IMR-90 (cell line): ENCODE measurements at regions not wholly inside any gene's neighbourhood (a gene's known extent, or its start where the extent isn't known, plus 50 kb on each side); places are given as distances from the start of the nearest gene placed in this dataset.

Experiments
- ATAC-seq: fragments of 200-7000 bp; cut with Tn5 transposase; 2 replicates; pipeline ENCODE4 v1.9.1; 2020; ENCODE audit warnings: low read depth, mild to moderate bottlenecking, moderate library complexity
- BruUV-seq: library from RNA; stranded (reverse); fragments of 400-500 nt; replicated peaks from 2 replicates; lab custom pipeline; 2021; lab: Mats Ljungman, UMichigan
- CTCF ChIA-PET: fragments of 300-600 bp; formaldehyde crosslinking; extraction: SDS; loops from one replicate; lab custom pipeline; 2021; ENCODE audit warnings: antibody characterized with exemption; lab: Yijun Ruan, JAX
- POLR2A ChIA-PET: fragments of 300-600 bp; sonication (Branson Sonifier 250); formaldehyde crosslinking; loops from one replicate; lab custom pipeline; 2022; ENCODE audit warnings: antibody characterized with exemption; ENCODE audit not compliant: unreplicated experiment; lab: Charles Lee
- DNase-seq: peaks from one replicate; pipeline ENCODE4 v3.0.0; 2013
- H2AFZ ChIP-seq: replicated peaks from 2 replicates; pipeline ENCODE3; 2013; ENCODE audit warnings: low read length, mild to moderate bottlenecking; ENCODE audit not compliant: poor library complexity
- H2AK5ac ChIP-seq: 2 replicates; pipeline ENCODE4 v1.6.1; 2013; ENCODE audit warnings: low read depth, low read length, inconsistent platforms
- H2AK9ac ChIP-seq: replicated peaks from 2 replicates; pipeline ENCODE3; 2013; ENCODE audit warnings: mild to moderate bottlenecking, low read depth, low read length, moderate library complexity; ENCODE audit not compliant: poor library complexity
- H2BK120ac ChIP-seq: 2 replicates; pipeline ENCODE4 v1.6.1; 2013; ENCODE audit warnings: low read depth, low read length, inconsistent platforms
- H2BK15ac ChIP-seq: 3 replicates; pipeline ENCODE4 v1.6.1; 2013; ENCODE audit warnings: low read depth, low read length, inconsistent platforms
- H2BK20ac ChIP-seq: 2 replicates; pipeline ENCODE4 v1.6.1; 2013; ENCODE audit warnings: low read depth, mild to moderate bottlenecking, inconsistent platforms, low read length, moderate library complexity
- H2BK5ac ChIP-seq: 2 replicates; pipeline ENCODE4 v1.6.1; 2013; ENCODE audit warnings: mild to moderate bottlenecking, low read depth, low read length, inconsistent platforms; ENCODE audit not compliant: poor library complexity, severe bottlenecking
- H3K14ac ChIP-seq: replicated peaks from 2 replicates; pipeline ENCODE4 v1.6.1; 2013; ENCODE audit warnings: low read depth, low read length, inconsistent platforms
- H3K18ac ChIP-seq: 2 replicates; pipeline ENCODE4 v1.6.1; 2013; ENCODE audit warnings: low read depth, low read length, control low read depth
- H3K23ac ChIP-seq: 2 replicates; pipeline ENCODE4 v1.6.1; 2013; ENCODE audit warnings: low read depth, low read length, inconsistent platforms
- H3K27ac ChIP-seq: 2 replicates; pipeline ENCODE4 v1.5.1; 2013; ENCODE audit warnings: mild to moderate bottlenecking, control low read depth, low read length; ENCODE audit not compliant: insufficient read depth
- H3K27me3 ChIP-seq: 2 replicates; pipeline ENCODE4 v1.6.1; 2013; ENCODE audit warnings: low read length; ENCODE audit not compliant: control insufficient read depth, insufficient read depth
- H3K36me3 ChIP-seq: 2 replicates; pipeline ENCODE4 v1.6.1; 2013; ENCODE audit warnings: low read length, mixed read lengths; ENCODE audit not compliant: control insufficient read depth, insufficient read depth
- H3K4ac ChIP-seq: 2 replicates; pipeline ENCODE4 v1.6.1; 2013; ENCODE audit warnings: low read depth, low read length, inconsistent platforms
- H3K4me1 ChIP-seq: 2 replicates; pipeline ENCODE4 v1.6.1; 2013; ENCODE audit warnings: low read length, mixed read lengths; ENCODE audit not compliant: control insufficient read depth, insufficient read depth
- H3K4me2 ChIP-seq: 2 replicates; pipeline ENCODE4 v1.6.1; 2013; ENCODE audit warnings: low read depth, mild to moderate bottlenecking, control low read depth, low read length, moderate library complexity
- H3K4me3 ChIP-seq: 2 replicates; pipeline ENCODE4 v1.5.1; 2013; ENCODE audit warnings: low read depth, mild to moderate bottlenecking, control low read depth, low read length, moderate library complexity; ENCODE audit not compliant: insufficient read depth
- H3K56ac ChIP-seq: 2 replicates; pipeline ENCODE4 v1.6.1; 2013; ENCODE audit warnings: low read length, inconsistent platforms; ENCODE audit not compliant: insufficient read depth; ENCODE audit errors: extremely low read depth
- H3K79me1 ChIP-seq, 2 experiments: 2 replicates each; pipeline ENCODE4 v1.6.1; 2013; ENCODE audit warnings: low read length in 2 of 2, inconsistent platforms in 1 of 2, low read depth in 1 of 2
- H3K9ac ChIP-seq: 2 replicates; pipeline ENCODE4 v1.6.1; 2013; ENCODE audit warnings: low read depth, low read length, control low read depth
- H3K9me1 ChIP-seq: 2 replicates; pipeline ENCODE4 v1.6.1; 2013; ENCODE audit warnings: low read length, inconsistent platforms; ENCODE audit not compliant: insufficient read depth
- H3K9me3 ChIP-seq: 2 replicates; pipeline ENCODE4 v1.6.1; 2013; ENCODE audit warnings: low read length; ENCODE audit not compliant: control insufficient read depth, insufficient read depth
- H4K20me1 ChIP-seq: 2 replicates; pipeline ENCODE4 v1.6.1; 2013; ENCODE audit warnings: low read length, inconsistent platforms; ENCODE audit not compliant: insufficient read depth
- H4K5ac ChIP-seq: 2 replicates; pipeline ENCODE4 v1.6.1; 2013; ENCODE audit warnings: mild to moderate bottlenecking, low read depth, low read length, control low read depth
- H4K8ac ChIP-seq, 2 experiments: 2 replicates each; pipeline ENCODE4 v1.6.1; 2013; ENCODE audit warnings: low read depth in 2 of 2, low read length in 2 of 2, control low read depth in 1 of 2, inconsistent platforms in 1 of 2
- H4K91ac ChIP-seq: 2 replicates; pipeline ENCODE4 v1.6.1; 2013; ENCODE audit warnings: low read depth, low read length, inconsistent platforms; ENCODE audit not compliant: insufficient read depth
- BHLHE40 ChIP-seq: fragments of 150-350 bp; IDR thresholded peaks from 2 replicates; pipeline ENCODE4 v1.6.1; 2016; ENCODE audit warnings: mild to moderate bottlenecking, low read depth, low read length
- FOS ChIP-seq: fragments of 150-350 bp; IDR thresholded peaks from 2 replicates; pipeline ENCODE4 v1.6.1; 2016; ENCODE audit warnings: low read depth, low read length
- NFE2L2 ChIP-seq: fragments of 150-350 bp; IDR thresholded peaks from 2 replicates; pipeline ENCODE4 v1.6.1; 2016; ENCODE audit warnings: low read depth, mild to moderate bottlenecking, low read length
- RAD21 ChIP-seq: IDR thresholded peaks from 2 replicates; pipeline ENCODE4 v1.6.1; 2012; ENCODE audit warnings: low read length, improper control_type of control experiment
- WGBS, 2 experiments: methylation state at CpG; one replicate each; pipeline versions ENCODE4 v1.1.5 to v1.1.7; 2013; ENCODE audit warnings: missing lambda C conversion rate in 2 of 2; ENCODE audit not compliant: insufficient read length in 1 of 2; ENCODE audit errors: extremely low coverage in 2 of 2; 5-methylcytosine and 5-hydroxymethylcytosine counted together
- dilution Hi-C: fragments of 300-500 bp; cut with HindIII; formaldehyde crosslinking; loops from one replicate; pipeline ENCODE4 v1.14.3; 2018; ENCODE audit warnings: low sequenced_read_pairs; ENCODE audit not compliant: unreplicated experiment
- in situ Hi-C: fragments of 300-500 bp; cut with MboI; formaldehyde crosslinking; loops from 3 replicates; pipeline ENCODE4 v1.14.3; 2019; ENCODE audit warnings: low sequenced_read_pairs, inconsistent platforms, mixed read lengths
- intact Hi-C: fragments of 100-400 bp; cut with micrococcal nuclease; formaldehyde crosslinking; loops from 2 replicates; pipeline ENCODE4 v1.10.0; 2022

DNA sequence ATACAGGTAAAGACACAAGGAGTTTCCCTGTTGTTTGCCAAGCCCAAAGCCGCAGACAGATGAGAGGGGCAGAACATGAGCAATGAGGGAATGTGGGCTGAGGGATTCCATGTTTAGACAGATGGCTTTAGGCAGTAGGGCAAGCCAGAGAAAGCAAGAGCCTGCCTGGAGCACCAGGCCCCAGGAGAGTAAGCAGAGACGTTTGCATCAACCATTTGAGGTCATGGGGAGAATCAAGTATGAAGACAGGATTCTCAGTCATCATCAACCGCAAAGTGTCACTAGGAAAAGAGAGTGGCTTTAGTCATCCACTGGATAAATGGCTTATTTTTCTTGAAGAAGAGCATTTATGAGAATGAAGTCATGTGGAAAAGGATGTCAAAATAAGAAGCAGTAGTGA is 184.7 kb downstream of the COG6 start:
- intact Hi-C loops (no loop called here), dilution Hi-C loops (no loop called here), in situ Hi-C loops (no loop called here)
- no peak overlapping the region for H3K9ac ChIP-seq
- no peak overlapping the region for H3K27ac ChIP-seq
- H3K4ac ChIP-seq, result no peak overlapping the region
- no peak overlapping the region for H4K91ac ChIP-seq
- no peak overlapping the region for H2BK120ac ChIP-seq
- CTCF ChIA-PET, result no interaction called here
- H3K4me2 ChIP-seq, result no peak overlapping the region
- H2AK5ac ChIP-seq, result no peak overlapping the region
- H3K18ac ChIP-seq, result no peak overlapping the region
- H2AK9ac ChIP-seq, result no peak overlapping the region
- no peaks in the 10 kb centered on the region for H3K9me3 ChIP-seq
- no peaks in the 10 kb centered on the region for H4K20me1 ChIP-seq
- no peaks in the 10 kb centered on the region for H3K9me1 ChIP-seq
- H2BK5ac ChIP-seq, result no peak overlapping the region
- BruUV-seq, result no TSS peak
- H3K36me3 ChIP-seq, result no peaks in the 10 kb centered on the region
- no peak overlapping the region for H3K23ac ChIP-seq
- no peak overlapping the region for H2AFZ ChIP-seq
- H2BK15ac ChIP-seq, result no peak overlapping the region
- no peaks in the 10 kb centered on the region for H3K79me1 ChIP-seq
- WGBS, 2 experiments, result 100% methylated on average over 1 of the region's 3 CpGs; no CpG with 5 or more reads in 1 of the 2 experiments
- H3K27me3 ChIP-seq, result no peaks in the 10 kb centered on the region
- H2BK20ac ChIP-seq, result no peak overlapping the region
- ATAC-seq (no peak), DNase-seq (no peak)
- no peak overlapping the region for H3K4me3 ChIP-seq
- no peak overlapping the region for H4K8ac ChIP-seq
- no peaks in the 10 kb centered on the region for H3K4me1 ChIP-seq
- no peak overlapping the region for H3K56ac ChIP-seq
- H4K5ac ChIP-seq, result no peak overlapping the region
- H3K14ac ChIP-seq, result no peak overlapping the region
- TF ChIP-seq BHLHE40 (no peak), RAD21 (no peak), FOS (no peak), NFE2L2 (no peak)
- POLR2A ChIA-PET, result no interaction called here
